ENCODE measurements at regions not wholly inside any gene's neighbourhood (a gene's known extent, or its start where the extent isn't known, plus 50 kb on each side); places are given as distances from the start of the nearest gene placed in this dataset.
"Not testable (repeated sequence)": the region's sequence is repeated elsewhere in the genome, so short reads cannot be mapped to it uniquely, and the experiment has no call there.

GRCh38 chr5:20707634-20708033 lies 719.6 kb upstream of the CDH18 start:
- H3K36me3 Mint-ChIP-seq (ENCODE audit: low read depth); H3K4me3 Mint-ChIP-seq; H3K27ac Mint-ChIP-seq; H3K4me1 Mint-ChIP-seq (ENCODE audit: low read depth); intact Hi-C loops (cut with micrococcal nuclease); H3K9me3 Mint-ChIP-seq; DNase-seq (ENCODE audit: low spot score); H3K27me3 Mint-ChIP-seq (ENCODE audit: insufficient read depth): not testable (repeated sequence)

GRCh38 chr5:20694121-20694520 lies 706.1 kb upstream of the CDH18 start:
- intact Hi-C loops (cut with micrococcal nuclease): no loop called here
- Mint-ChIP-seq H3K9me3 (peaks cover under 1% of the 10 kb centered on the region), H3K4me3 (no peak overlapping the region), H3K4me1 (ENCODE audit: low read depth) (no peaks in the 10 kb centered on the region), H3K27me3 (ENCODE audit: insufficient read depth) (no peaks in the 10 kb centered on the region), H3K27ac (no peak overlapping the region), H3K36me3 (ENCODE audit: low read depth) (no peaks in the 10 kb centered on the region)
- no peak for DNase-seq (ENCODE audit: low spot score)

GRCh38 chr5:20692913-20693312 lies 704.9 kb upstream of the CDH18 start:
- H3K36me3 Mint-ChIP-seq (ENCODE audit: low read depth): no peaks in the 10 kb centered on the region
- no peak for DNase-seq (ENCODE audit: low spot score)
- peaks cover 6% of the 10 kb centered on the region for H3K9me3 Mint-ChIP-seq
- H3K27me3 Mint-ChIP-seq (ENCODE audit: insufficient read depth): no peaks in the 10 kb centered on the region
- H3K4me1 Mint-ChIP-seq (ENCODE audit: low read depth): no peaks in the 10 kb centered on the region
- H3K27ac Mint-ChIP-seq: no peak overlapping the region
- intact Hi-C loops (cut with micrococcal nuclease): no loop called here
- H3K4me3 Mint-ChIP-seq: no peak overlapping the region

GRCh38 chr5:20683241-20683940 lies 695.4 kb upstream of the CDH18 start:
- Mint-ChIP-seq H3K27me3 (ENCODE audit: insufficient read depth) (no peaks in the 10 kb centered on the region), H3K36me3 (ENCODE audit: low read depth) (no peaks in the 10 kb centered on the region), H3K27ac (no peak overlapping the region), H3K9me3 (peaks cover 4% of the 10 kb centered on the region), H3K4me3 (no peak overlapping the region), H3K4me1 (ENCODE audit: low read depth) (no peaks in the 10 kb centered on the region)
- intact Hi-C loops (cut with micrococcal nuclease): no loop called here
- no peak for DNase-seq (ENCODE audit: low spot score)

GRCh38 chr5:20680718-20681302 lies 692.8 kb upstream of the CDH18 start:
- H3K27ac Mint-ChIP-seq: no peak overlapping the region
- no peak overlapping the region for H3K4me3 Mint-ChIP-seq
- DNase-seq (ENCODE audit: low spot score): no peak
- no peaks in the 10 kb centered on the region for H3K4me1 Mint-ChIP-seq (ENCODE audit: low read depth)
- intact Hi-C loops (cut with micrococcal nuclease): no loop called here
- H3K9me3 Mint-ChIP-seq: no peaks in the 10 kb centered on the region
- no peaks in the 10 kb centered on the region for H3K27me3 Mint-ChIP-seq (ENCODE audit: insufficient read depth)
- no peaks in the 10 kb centered on the region for H3K36me3 Mint-ChIP-seq (ENCODE audit: low read depth)

- H3K4me1 Mint-ChIP-seq (ENCODE audit: low read depth): no peaks in the 10 kb centered on the region
- no peak for DNase-seq (ENCODE audit: low spot score)
- intact Hi-C loops (cut with micrococcal nuclease): no loop called here
- H3K27me3 Mint-ChIP-seq (ENCODE audit: insufficient read depth): no peaks in the 10 kb centered on the region
- no peaks in the 10 kb centered on the region for H3K36me3 Mint-ChIP-seq (ENCODE audit: low read depth)
- H3K4me3 Mint-ChIP-seq: no peak overlapping the region
- H3K27ac Mint-ChIP-seq: no peak overlapping the region
- no peaks in the 10 kb centered on the region for H3K9me3 Mint-ChIP-seq
These were observed 690.9 kb upstream of the CDH18 start for GRCh38 chr5:20678814-20679298.

- intact Hi-C loops (cut with micrococcal nuclease): no loop called here
- H3K27me3 Mint-ChIP-seq (ENCODE audit: insufficient read depth): no peaks in the 10 kb centered on the region
- H3K27ac Mint-ChIP-seq: no peak overlapping the region
- H3K36me3 Mint-ChIP-seq (ENCODE audit: low read depth): no peaks in the 10 kb centered on the region
- no peaks in the 10 kb centered on the region for H3K4me1 Mint-ChIP-seq (ENCODE audit: low read depth)
- DNase-seq (ENCODE audit: low spot score): no peak
- no peaks in the 10 kb centered on the region for H3K9me3 Mint-ChIP-seq
- H3K4me3 Mint-ChIP-seq: no peak overlapping the region
These were observed 690.4 kb upstream of the CDH18 start for GRCh38 chr5:20678386-20678785.

GRCh38 chr5:20660588-20660987 lies 672.6 kb upstream of the CDH18 start:
- intact Hi-C loops (cut with micrococcal nuclease): no loop called here
- Mint-ChIP-seq H3K4me1 (ENCODE audit: low read depth) (no peaks in the 10 kb centered on the region), H3K9me3 (peaks cover 5% of the 10 kb centered on the region), H3K36me3 (ENCODE audit: low read depth) (no peaks in the 10 kb centered on the region), H3K27ac (no peak overlapping the region), H3K27me3 (ENCODE audit: insufficient read depth) (no peaks in the 10 kb centered on the region), H3K4me3 (no peak overlapping the region)
- no peak for DNase-seq (ENCODE audit: low spot score)

GRCh38 chr5:20656262-20656661 lies 668.3 kb upstream of the CDH18 start:
- Mint-ChIP-seq H3K27ac (no peak overlapping the region), H3K36me3 (ENCODE audit: low read depth) (no peaks in the 10 kb centered on the region), H3K27me3 (ENCODE audit: insufficient read depth) (no peaks in the 10 kb centered on the region), H3K4me3 (no peak overlapping the region), H3K9me3 (peaks cover 9% of the 10 kb centered on the region), H3K4me1 (ENCODE audit: low read depth) (no peaks in the 10 kb centered on the region)
- no peak for DNase-seq (ENCODE audit: low spot score)
- intact Hi-C loops (cut with micrococcal nuclease): no loop called here

- no peaks in the 10 kb centered on the region for H3K4me1 Mint-ChIP-seq (ENCODE audit: low read depth)
- peaks cover 11% of the 10 kb centered on the region for H3K9me3 Mint-ChIP-seq
- H3K27ac Mint-ChIP-seq: no peak overlapping the region
- intact Hi-C loops (cut with micrococcal nuclease): no loop called here
- no peak overlapping the region for H3K4me3 Mint-ChIP-seq
- no peak for DNase-seq (ENCODE audit: low spot score)
- H3K36me3 Mint-ChIP-seq (ENCODE audit: low read depth): no peaks in the 10 kb centered on the region
- no peaks in the 10 kb centered on the region for H3K27me3 Mint-ChIP-seq (ENCODE audit: insufficient read depth)
These were observed 667.2 kb upstream of the CDH18 start for GRCh38 chr5:20655211-20655610.

- H3K4me1 Mint-ChIP-seq (ENCODE audit: low read depth): no peaks in the 10 kb centered on the region
- DNase-seq (ENCODE audit: low spot score): no peak
- H3K9me3 Mint-ChIP-seq: peaks cover 15% of the 10 kb centered on the region
- no peak overlapping the region for H3K4me3 Mint-ChIP-seq
- H3K36me3 Mint-ChIP-seq (ENCODE audit: low read depth): no peaks in the 10 kb centered on the region
- no peak overlapping the region for H3K27ac Mint-ChIP-seq
- no peaks in the 10 kb centered on the region for H3K27me3 Mint-ChIP-seq (ENCODE audit: insufficient read depth)
- intact Hi-C loops (cut with micrococcal nuclease): no loop called here
These were observed 666.7 kb upstream of the CDH18 start for GRCh38 chr5:20654746-20655145.

- intact Hi-C loops (cut with micrococcal nuclease): no loop called here
- H3K27ac Mint-ChIP-seq: no peak overlapping the region
These were observed 666.0 kb upstream of the CDH18 start for GRCh38 chr5:20654033-20654432.

GRCh38 chr5:20649966-20650365 lies 662.0 kb upstream of the CDH18 start:
- Mint-ChIP-seq H3K27me3 (ENCODE audit: insufficient read depth) (no peaks in the 10 kb centered on the region), H3K9me3 (peaks cover 26% of the 10 kb centered on the region), H3K27ac (no peak overlapping the region), H3K4me1 (ENCODE audit: low read depth) (no peaks in the 10 kb centered on the region), H3K36me3 (ENCODE audit: low read depth) (no peaks in the 10 kb centered on the region), H3K4me3 (no peak overlapping the region)
- intact Hi-C loops (cut with micrococcal nuclease): no loop called here
- DNase-seq (ENCODE audit: low spot score): no peak

More at GRCh38 chr5:20654033-20654432, 666.0 kb upstream of the CDH18 start:
- Mint-ChIP-seq H3K27me3 (ENCODE audit: insufficient read depth) (no peaks in the 10 kb centered on the region), H3K36me3 (ENCODE audit: low read depth) (no peaks in the 10 kb centered on the region), H3K4me1 (ENCODE audit: low read depth) (no peaks in the 10 kb centered on the region), H3K9me3 (peaks cover 22% of the 10 kb centered on the region), H3K4me3 (no peak overlapping the region)
- DNase-seq (ENCODE audit: low spot score): no peak

Measured in activated T-helper 1 cell treated with anti-CD3 and anti-CD28 coated beads, Interleukin-12 subunit alpha, Interleukin-12 subunit beta, Interleukin-2, Interleukin-4 antibody, amounts not matched to agents 30 ng/mL and 10 ng/mL and 1 ng/mL, durations not matched to agents 14 hours and 24 hours and 36 hours (primary cell).